Lower leg skin (tissue), 3 donors: ENCODE measurements at regions not wholly inside any gene's neighbourhood (a gene's known extent, or its start where the extent isn't known, plus 50 kb on each side); places are given as distances from the start of the nearest gene placed in this dataset.

Experiments
- CTCF ChIP-seq, 3 donors: fragments of 450-650 bp; IDR thresholded peaks; one replicate each; pipeline ENCODE4 v1.5.1; 2016; ENCODE audit warnings: antibody characterized with exemption in 3 of 3, mild to moderate bottlenecking in 3 of 3, moderate library complexity in 2 of 3
- POLR2A ChIP-seq, 2 donors: fragments of 450-650 bp; IDR thresholded peaks; one replicate each; pipeline ENCODE4 v1.6.1; 2016 to 2017; ENCODE audit warnings: antibody characterized with exemption in 2 of 2, mild to moderate bottlenecking in 1 of 2, moderate library complexity in 1 of 2

GRCh38 chr2:122486086-122486485 is 730.6 kb downstream of the TSN start:
- TF ChIP-seq CTCF (IDR thresholded peaks at IDR 0.05) = no peak
- TF ChIP-seq POLR2A (IDR thresholded peaks at IDR 0.05) = no peak
